ENCODE measurements at regions not wholly inside any gene's neighbourhood (a gene's known extent, or its start where the extent isn't known, plus 50 kb on each side); places are given as distances from the start of the nearest gene placed in this dataset.

DNA sequence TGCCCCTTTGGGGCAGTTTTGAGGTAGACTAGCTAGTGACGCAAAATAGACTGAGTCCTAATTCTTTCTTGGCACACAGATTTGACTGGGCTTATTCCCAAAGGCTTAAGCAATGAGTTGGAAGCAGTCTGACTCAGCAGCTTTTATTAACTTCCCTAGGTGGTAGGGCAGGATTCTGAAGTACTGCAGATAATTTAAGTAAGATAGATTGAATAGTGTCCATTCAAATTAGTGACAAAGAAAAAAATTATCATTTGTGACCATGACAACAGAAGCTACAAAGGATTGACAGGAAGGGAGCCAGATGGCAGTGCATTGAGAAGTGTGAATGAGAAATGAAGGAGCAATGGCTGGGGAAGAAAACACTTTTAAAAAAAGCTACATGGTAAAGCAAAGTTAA lies 649.4 kb downstream of the CDH9 start:
- no peak for TF ChIP-seq POLR2AphosphoS5 (IDR thresholded peaks at IDR 0.05; ENCODE audit: low read depth, low read length)
- TF ChIP-seq TAF1 (IDR thresholded peaks at IDR 0.05; ENCODE audit: low read depth, low read length): no peak
- no peak for TF ChIP-seq POLR2A (IDR thresholded peaks at IDR 0.05; ENCODE audit: low read depth, low read length)
